RWPE1 (cell line): ENCODE measurements at regions not wholly inside any gene's neighbourhood (a gene's known extent, or its start where the extent isn't known, plus 50 kb on each side); places are given as distances from the start of the nearest gene placed in this dataset.

Experiments used
- CTCF ChIA-PET: fragments of 350-600 bp; sonication (Branson Sonifier 250); formaldehyde crosslinking; extraction: SDS; loops from one replicate; lab custom pipeline; 2021; lab: Yijun Ruan, JAX
- POLR2A ChIA-PET: fragments of 400-600 bp; formaldehyde crosslinking; extraction: SDS; loops from one replicate; lab custom pipeline; 2020; ENCODE audit warnings: antibody characterized with exemption; ENCODE audit not compliant: low non-redundant PET; lab: Yijun Ruan, JAX
- DNase-seq: peaks from one replicate; pipeline ENCODE4 v3.0.0; 2012; ENCODE audit warnings: low spot score
- H3K27ac ChIP-seq: fragments of 450-650 bp; 2 replicates; pipeline ENCODE4 v1.5.1; 2017
- CTCF ChIP-seq: fragments of 450-650 bp; conservative IDR thresholded peaks from 2 replicates; pipeline ENCODE4 v1.5.1; 2017; ENCODE audit warnings: low read depth, mild to moderate bottlenecking

- CTCF ChIA-PET: no interaction called here
- POLR2A ChIA-PET: no interaction called here
- no peak for DNase-seq
- H3K27ac ChIP-seq: no peak overlapping the region
- TF ChIP-seq CTCF: no peak
These were observed 522.4 kb upstream of the NAALADL2 start for GRCh38 chr3:174336784-174337183.

- CTCF ChIA-PET: no interaction called here
- no peak for DNase-seq
- POLR2A ChIA-PET: no interaction called here
- no peak overlapping the region for H3K27ac ChIP-seq
- no peak for TF ChIP-seq CTCF
These were observed 521.9 kb upstream of the NAALADL2 start for GRCh38 chr3:174337227-174337626.

- TF ChIP-seq CTCF: no peak
- DNase-seq: no peak
- H3K27ac ChIP-seq: no peak overlapping the region
- ChIA-PET POLR2A (no interaction called here), CTCF (no interaction called here)
These were observed 518.2 kb upstream of the NAALADL2 start for GRCh38 chr3:174340624-174341587.

- no peak for DNase-seq
- no peak overlapping the region for H3K27ac ChIP-seq
- POLR2A ChIA-PET: no interaction called here
- TF ChIP-seq CTCF: no peak
- CTCF ChIA-PET: interaction anchor here (0.6 kb wide), 1 partner anchor 1514 kb away, joined by 3 read pairs; no protein-coding TSS in a partner anchor
These were observed 517.0 kb upstream of the NAALADL2 start for GRCh38 chr3:174342171-174342570.

- no peak for DNase-seq
- no peak for TF ChIP-seq CTCF
- H3K27ac ChIP-seq: no peak overlapping the region
- ChIA-PET POLR2A (no interaction called here), CTCF (no interaction called here)
These were observed 516.1 kb upstream of the NAALADL2 start for GRCh38 chr3:174342941-174343501.

- ChIA-PET POLR2A (no interaction called here), CTCF (no interaction called here)
- no peak overlapping the region for H3K27ac ChIP-seq
- TF ChIP-seq CTCF: no peak
- no peak for DNase-seq
These were observed 513.0 kb upstream of the NAALADL2 start for GRCh38 chr3:174346141-174346540.
